ENCODE measurements at regions not wholly inside any gene's neighbourhood (a gene's known extent, or its start where the extent isn't known, plus 50 kb on each side); places are given as distances from the start of the nearest gene placed in this dataset.
A peak's percentile ranks its signal among the peaks of the same experiment; 100 is the strongest.

DNA sequence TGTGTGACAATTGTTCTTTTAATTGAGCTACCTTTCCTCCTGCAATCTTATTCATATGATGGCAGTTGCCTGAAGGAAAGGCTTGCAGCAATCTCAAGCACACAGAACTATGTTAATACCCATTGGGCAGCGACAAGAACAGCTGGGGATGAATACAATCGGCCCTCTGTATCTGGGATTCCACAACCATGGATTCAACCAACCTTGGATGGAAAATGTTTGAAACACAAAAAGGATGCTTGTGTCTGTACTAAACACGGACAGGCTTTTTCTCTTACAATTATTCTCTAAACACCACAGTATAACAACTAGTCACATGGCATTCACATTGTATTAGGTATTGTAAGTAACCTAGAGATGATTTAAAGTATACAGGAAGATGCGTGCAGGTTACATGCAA, 256.1 kb upstream of the SIX2 start:
- no peak overlapping the region for H3K27ac Mint-ChIP-seq
- peaks cover 31% of the 10 kb centered on the region for H3K27me3 Mint-ChIP-seq (ENCODE audit: low read depth)
- no peak overlapping the region for H3K4me3 Mint-ChIP-seq
- H3K36me3 Mint-ChIP-seq (ENCODE audit: low read depth): no peaks in the 10 kb centered on the region
- peaks cover 51% of the 10 kb centered on the region for H3K4me1 Mint-ChIP-seq
- TF ChIP-seq, protein P1, sequence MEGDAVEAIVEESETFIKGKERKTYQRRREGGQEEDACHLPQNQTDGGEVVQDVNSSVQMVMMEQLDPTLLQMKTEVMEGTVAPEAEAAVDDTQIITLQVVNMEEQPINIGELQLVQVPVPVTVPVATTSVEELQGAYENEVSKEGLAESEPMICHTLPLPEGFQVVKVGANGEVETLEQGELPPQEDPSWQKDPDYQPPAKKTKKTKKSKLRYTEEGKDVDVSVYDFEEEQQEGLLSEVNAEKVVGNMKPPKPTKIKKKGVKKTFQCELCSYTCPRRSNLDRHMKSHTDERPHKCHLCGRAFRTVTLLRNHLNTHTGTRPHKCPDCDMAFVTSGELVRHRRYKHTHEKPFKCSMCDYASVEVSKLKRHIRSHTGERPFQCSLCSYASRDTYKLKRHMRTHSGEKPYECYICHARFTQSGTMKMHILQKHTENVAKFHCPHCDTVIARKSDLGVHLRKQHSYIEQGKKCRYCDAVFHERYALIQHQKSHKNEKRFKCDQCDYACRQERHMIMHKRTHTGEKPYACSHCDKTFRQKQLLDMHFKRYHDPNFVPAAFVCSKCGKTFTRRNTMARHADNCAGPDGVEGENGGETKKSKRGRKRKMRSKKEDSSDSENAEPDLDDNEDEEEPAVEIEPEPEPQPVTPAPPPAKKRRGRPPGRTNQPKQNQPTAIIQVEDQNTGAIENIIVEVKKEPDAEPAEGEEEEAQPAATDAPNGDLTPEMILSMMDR (IDR thresholded peaks at IDR 0.05; ENCODE audit: unreplicated experiment in 3 of 3): no peak
- no peaks in the 10 kb centered on the region for H3K9me3 Mint-ChIP-seq

DNA sequence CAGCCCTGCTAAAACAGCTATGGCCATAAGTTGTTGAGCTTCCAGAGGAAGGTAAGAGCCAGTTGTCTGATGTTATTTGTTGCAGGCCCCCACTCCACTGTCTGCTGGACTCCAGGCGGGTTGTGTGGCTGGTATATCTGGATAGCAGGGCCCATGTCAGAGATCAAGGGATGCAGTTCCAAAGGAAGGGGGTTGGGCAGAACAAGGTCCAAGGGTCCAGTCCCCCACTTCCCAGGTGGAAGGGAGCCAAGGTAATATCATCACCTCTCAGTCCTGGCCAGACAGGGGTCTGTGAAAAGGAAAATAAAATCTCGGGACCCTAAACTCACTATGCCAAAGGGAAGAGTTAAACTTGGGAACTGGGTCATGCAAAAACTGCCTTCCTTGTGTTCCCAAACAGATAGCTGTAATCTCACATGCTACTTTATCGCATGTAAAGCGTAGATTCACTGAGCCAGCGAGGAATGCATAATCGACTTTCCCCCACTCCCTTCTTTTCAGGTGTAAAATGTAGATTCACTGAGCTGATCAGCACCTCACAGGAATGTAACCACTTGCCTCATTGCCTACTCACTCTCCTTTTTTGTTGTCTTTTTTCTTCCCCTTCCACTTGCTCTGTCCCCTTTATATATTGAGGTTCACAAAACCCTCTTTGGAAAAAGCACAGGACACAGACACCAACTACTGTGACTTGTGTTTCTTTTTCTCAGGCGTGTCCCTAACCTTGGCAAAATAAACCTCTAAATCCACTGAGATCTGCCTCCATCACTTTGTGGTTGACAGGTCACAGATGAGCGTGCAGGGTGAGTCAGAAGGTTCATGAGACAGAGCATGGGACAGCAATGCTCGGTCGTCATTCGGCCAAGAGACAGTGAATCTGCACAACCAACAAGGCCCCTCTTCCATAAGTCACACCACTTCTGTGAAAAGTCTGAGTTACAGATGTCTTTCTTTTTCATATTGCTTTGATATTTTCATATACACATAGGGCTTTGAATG, 255.3 kb upstream of the SIX2 start:
- TF ChIP-seq, protein P1 (IDR thresholded peaks at IDR 0.05; ENCODE audit: unreplicated experiment in 3 of 3): no peak
- Mint-ChIP-seq H3K27me3 (ENCODE audit: low read depth) (peaks cover 27% of the 10 kb centered on the region), H3K9me3 (no peaks in the 10 kb centered on the region), H3K27ac (no peak overlapping the region), H3K4me1 (peaks cover 50% of the 10 kb centered on the region), H3K4me3 (no peak overlapping the region), H3K36me3 (ENCODE audit: low read depth) (no peaks in the 10 kb centered on the region)

DNA sequence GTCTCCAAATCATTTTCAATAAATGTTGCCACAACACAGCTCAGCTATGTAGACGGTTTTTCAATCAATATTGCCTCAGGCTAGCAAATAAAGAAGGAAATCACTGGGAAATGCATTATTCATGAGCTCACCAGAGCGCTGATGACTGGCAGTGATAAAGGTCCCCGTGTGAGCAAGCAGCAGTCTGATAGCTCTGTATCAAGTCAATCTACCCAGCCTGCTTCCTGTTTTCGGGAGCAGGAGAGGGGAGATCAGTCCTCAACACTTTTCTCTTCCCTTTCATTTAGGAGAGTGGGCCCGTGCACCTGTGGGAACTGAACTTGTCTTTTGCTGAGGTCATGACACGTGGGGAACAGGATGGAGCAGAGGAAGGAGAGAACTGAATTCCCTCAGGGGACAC, 253.9 kb upstream of the SIX2 start:
- Mint-ChIP-seq H3K4me1 (peaks cover 54% of the 10 kb centered on the region), H3K4me3 (no peak overlapping the region), H3K36me3 (ENCODE audit: low read depth) (no peaks in the 10 kb centered on the region), H3K27ac (peak overlapping the region in 1 of 3 experiments; percentile 39), H3K27me3 (ENCODE audit: low read depth) (peaks cover 22% of the 10 kb centered on the region), H3K9me3 (no peaks in the 10 kb centered on the region)
- TF ChIP-seq, protein P1 (IDR thresholded peaks at IDR 0.05; ENCODE audit: unreplicated experiment in 3 of 3): no peak

DNA sequence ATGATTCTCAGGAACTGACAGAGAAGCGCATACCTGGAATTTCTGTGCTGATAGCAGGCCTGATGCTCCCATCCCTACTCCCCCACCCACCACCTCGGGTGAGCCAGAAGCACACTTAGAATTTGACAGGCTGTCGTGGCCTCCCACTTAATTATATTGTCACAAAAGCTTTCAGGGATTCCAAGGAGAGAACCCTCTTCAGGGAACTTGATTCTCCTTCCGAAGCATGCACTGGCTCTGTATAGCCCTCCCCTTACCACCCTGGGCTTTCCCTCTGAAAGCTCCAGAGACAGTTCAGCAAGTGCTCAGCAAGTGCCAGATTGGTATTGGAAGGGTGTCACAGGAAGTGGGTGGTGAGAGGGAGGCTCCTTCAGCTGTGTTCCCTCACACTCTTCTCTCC, 252.5 kb upstream of the SIX2 start:
- H3K4me3 Mint-ChIP-seq: no peak overlapping the region
- no peaks in the 10 kb centered on the region for H3K36me3 Mint-ChIP-seq (ENCODE audit: low read depth)
- H3K4me1 Mint-ChIP-seq: peaks cover 54% of the 10 kb centered on the region
- peaks cover 22% of the 10 kb centered on the region for H3K27me3 Mint-ChIP-seq (ENCODE audit: low read depth)
- no peaks in the 10 kb centered on the region for H3K9me3 Mint-ChIP-seq
- TF ChIP-seq, protein P1 (IDR thresholded peaks at IDR 0.05; ENCODE audit: unreplicated experiment in 3 of 3): no peak
- H3K27ac Mint-ChIP-seq: no peak overlapping the region

DNA sequence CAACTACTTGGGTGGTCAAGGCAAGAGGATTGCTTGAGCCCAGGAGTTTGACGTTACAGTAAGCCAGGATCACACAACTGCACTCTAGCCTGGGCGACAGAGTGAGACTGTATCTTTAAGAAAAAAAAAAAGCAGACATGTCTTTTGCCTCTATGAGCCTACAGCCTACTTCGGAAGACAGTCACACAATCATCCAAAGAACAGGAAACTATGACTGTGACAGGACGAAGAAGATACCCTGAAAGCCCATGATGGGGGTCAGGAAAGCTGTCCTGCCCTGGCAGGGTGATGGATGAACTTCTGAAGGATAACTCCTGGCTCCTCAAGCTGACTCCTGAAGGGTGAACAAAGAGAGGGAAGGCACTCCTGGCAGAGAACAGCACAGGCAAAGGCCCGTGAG, 251.7 kb upstream of the SIX2 start:
- Mint-ChIP-seq H3K27me3 (ENCODE audit: low read depth) (peaks cover 22% of the 10 kb centered on the region), H3K4me3 (no peak overlapping the region), H3K36me3 (ENCODE audit: low read depth) (no peaks in the 10 kb centered on the region), H3K9me3 (no peaks in the 10 kb centered on the region), H3K4me1 (peaks cover 62% of the 10 kb centered on the region), H3K27ac (peak overlapping the region in 1 of 3 experiments; percentile 50)
- TF ChIP-seq, protein P1 (IDR thresholded peaks at IDR 0.05; ENCODE audit: unreplicated experiment in 3 of 3): no peak

All from nephron (organoid).